Upper lobe of right lung (tissue), 1 donor: ENCODE measurements at regions not wholly inside any gene's neighbourhood (a gene's known extent, or its start where the extent isn't known, plus 50 kb on each side); places are given as distances from the start of the nearest gene placed in this dataset.

Source experiments
- ATAC-seq: fragments of 200-7000 bp; cut with Tn5 transposase; one replicate; pipeline ENCODE4 v1.9.1; 2020; ENCODE audit warnings: mild to moderate bottlenecking, moderate library complexity
- DNase-seq: peaks from one replicate; pipeline ENCODE4 v3.0.0-alpha.2; 2020
- H3K27ac ChIP-seq: fragments of 200-600 bp; one replicate; pipeline ENCODE4 v1.8.0; 2022
- H3K27me3 ChIP-seq: fragments of 200-600 bp; one replicate; pipeline ENCODE4 v1.8.0; 2022; ENCODE audit warnings: mild to moderate bottlenecking
- H3K36me3 ChIP-seq: fragments of 200-600 bp; one replicate; pipeline ENCODE4 v1.8.0; 2022
- H3K4me1 ChIP-seq: fragments of 200-600 bp; one replicate; pipeline ENCODE4 v1.8.0; 2022
- H3K4me3 ChIP-seq: fragments of 200-600 bp; one replicate; pipeline ENCODE4 v1.8.0; 2022; ENCODE audit warnings: mild to moderate bottlenecking
- H3K9me3 ChIP-seq: fragments of 200-600 bp; one replicate; pipeline ENCODE4 v1.8.0; 2022
- intact Hi-C: fragments of 100-400 bp; cut with DNase I; formaldehyde crosslinking; loops from one replicate; pipeline ENCODE4 v1.11.0; 2022
- TF ChIP-seq, protein P1 (sequence below): fragments of 200-600 bp; IDR thresholded peaks from one replicate; pipeline ENCODE4 v1.8.0; 2022; ENCODE audit warnings: antibody characterized with exemption
- donor health status: DM: no; HTN: yes; CAD: no; lungs with severe emphysema.

DNA sequence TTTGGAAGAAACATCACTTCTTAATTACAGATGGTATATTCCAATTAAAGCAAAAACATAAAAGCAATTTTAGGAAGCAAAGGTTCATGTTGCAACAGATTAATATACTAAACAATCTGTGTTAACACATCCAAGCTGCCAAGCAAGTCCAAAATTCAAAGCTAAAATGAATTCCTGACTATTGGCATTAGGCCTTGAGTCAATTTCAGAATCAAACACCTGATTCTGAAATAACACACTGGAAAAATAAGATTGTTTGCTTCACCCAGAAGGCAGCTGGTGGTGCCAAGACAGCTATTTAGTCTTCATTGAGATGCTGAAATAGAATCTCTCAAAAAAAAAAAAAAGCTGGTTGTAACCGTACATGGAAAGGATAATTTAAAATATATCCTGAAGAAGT, 465.6 kb downstream of the SOCS6 start:
- TF ChIP-seq, protein P1, sequence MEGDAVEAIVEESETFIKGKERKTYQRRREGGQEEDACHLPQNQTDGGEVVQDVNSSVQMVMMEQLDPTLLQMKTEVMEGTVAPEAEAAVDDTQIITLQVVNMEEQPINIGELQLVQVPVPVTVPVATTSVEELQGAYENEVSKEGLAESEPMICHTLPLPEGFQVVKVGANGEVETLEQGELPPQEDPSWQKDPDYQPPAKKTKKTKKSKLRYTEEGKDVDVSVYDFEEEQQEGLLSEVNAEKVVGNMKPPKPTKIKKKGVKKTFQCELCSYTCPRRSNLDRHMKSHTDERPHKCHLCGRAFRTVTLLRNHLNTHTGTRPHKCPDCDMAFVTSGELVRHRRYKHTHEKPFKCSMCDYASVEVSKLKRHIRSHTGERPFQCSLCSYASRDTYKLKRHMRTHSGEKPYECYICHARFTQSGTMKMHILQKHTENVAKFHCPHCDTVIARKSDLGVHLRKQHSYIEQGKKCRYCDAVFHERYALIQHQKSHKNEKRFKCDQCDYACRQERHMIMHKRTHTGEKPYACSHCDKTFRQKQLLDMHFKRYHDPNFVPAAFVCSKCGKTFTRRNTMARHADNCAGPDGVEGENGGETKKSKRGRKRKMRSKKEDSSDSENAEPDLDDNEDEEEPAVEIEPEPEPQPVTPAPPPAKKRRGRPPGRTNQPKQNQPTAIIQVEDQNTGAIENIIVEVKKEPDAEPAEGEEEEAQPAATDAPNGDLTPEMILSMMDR, result no peak
- ATAC-seq, result no peak
- no peaks in the 10 kb centered on the region for H3K9me3 ChIP-seq
- no peaks in the 10 kb centered on the region for H3K4me1 ChIP-seq
- no peak overlapping the region for H3K4me3 ChIP-seq
- H3K27ac ChIP-seq, result no peak overlapping the region
- intact Hi-C loops, result no loop called here
- no peaks in the 10 kb centered on the region for H3K36me3 ChIP-seq
- no peak for DNase-seq
- H3K27me3 ChIP-seq, result no peaks in the 10 kb centered on the region

DNA sequence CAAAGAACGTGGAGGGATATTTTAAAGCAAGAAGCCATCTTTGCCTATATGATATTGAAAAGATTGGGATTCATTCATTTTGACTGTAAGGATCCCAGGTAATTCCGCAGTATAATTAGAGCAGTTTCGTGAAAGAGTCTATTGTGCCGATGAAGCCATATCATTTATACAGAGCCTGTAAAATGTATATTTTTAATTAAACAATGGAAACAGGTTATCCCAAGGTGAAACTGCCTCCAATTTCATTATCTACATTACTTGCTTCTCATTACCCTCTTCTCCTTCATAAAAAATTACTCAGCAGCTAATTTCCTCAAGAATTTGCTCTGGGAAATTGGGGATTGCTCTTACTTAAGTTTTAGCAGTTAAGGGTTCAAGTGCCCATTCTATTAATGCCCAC, 444.1 kb downstream of the SOCS6 start:
- TF ChIP-seq, protein P1, result no peak
- H3K27ac ChIP-seq, result no peak overlapping the region
- intact Hi-C loops, result no loop called here
- no peak for ATAC-seq
- H3K36me3 ChIP-seq, result no peaks in the 10 kb centered on the region
- H3K4me1 ChIP-seq, result no peaks in the 10 kb centered on the region
- no peaks in the 10 kb centered on the region for H3K9me3 ChIP-seq
- no peaks in the 10 kb centered on the region for H3K27me3 ChIP-seq
- DNase-seq, result no peak
- no peak overlapping the region for H3K4me3 ChIP-seq

DNA sequence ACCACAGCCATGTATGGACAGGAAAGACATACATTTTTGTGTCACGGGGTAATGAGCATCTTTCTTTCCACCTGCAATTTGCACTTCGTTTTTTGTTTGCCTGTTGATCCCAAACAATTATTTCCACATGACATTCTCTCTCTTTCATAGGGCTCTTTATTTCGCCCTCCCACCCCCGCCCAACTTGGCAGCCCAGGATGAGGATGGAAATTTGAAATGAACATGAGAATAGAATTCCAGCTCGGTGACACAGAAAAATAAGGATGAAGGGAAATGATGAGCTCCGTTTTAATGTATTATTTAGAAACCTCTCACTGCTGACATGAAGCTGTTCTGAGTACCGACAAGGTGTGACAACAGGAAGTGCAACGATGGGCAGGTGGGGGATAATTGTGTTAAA, 443.3 kb downstream of the SOCS6 start:
- Histone ChIP-seq H3K4me3 (no peak overlapping the region), H3K36me3 (no peaks in the 10 kb centered on the region), H3K27me3 (no peaks in the 10 kb centered on the region), H3K27ac (no peak overlapping the region), H3K9me3 (no peaks in the 10 kb centered on the region), H3K4me1 (no peaks in the 10 kb centered on the region)
- no peak for ATAC-seq
- intact Hi-C loops, result no loop called here
- DNase-seq, result no peak
- TF ChIP-seq, protein P1, result no peak

DNA sequence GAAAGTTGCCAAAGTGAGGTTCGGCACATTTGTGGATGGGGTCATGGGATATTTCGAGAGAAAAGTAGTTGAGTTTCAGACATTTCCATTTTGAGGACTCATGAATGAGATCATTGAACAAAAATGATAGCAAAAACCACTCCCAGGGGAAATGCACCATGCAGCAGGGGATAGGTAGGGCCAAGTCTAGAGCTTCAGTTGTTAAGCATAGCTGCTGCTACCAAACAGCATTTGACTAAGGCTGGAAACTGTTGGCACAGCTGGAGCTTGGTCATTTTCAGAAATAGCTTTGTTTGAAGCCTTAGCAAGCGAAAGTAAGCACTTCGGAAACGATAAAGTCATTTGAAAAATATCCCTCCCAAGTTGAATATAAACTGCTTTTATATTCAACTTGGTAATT, 431.8 kb downstream of the SOCS6 start:
- no peak overlapping the region for H3K4me3 ChIP-seq
- no peaks in the 10 kb centered on the region for H3K36me3 ChIP-seq
- ATAC-seq (no peak), DNase-seq (no peak)
- H3K27me3 ChIP-seq, result no peaks in the 10 kb centered on the region
- H3K9me3 ChIP-seq, result no peaks in the 10 kb centered on the region
- no peaks in the 10 kb centered on the region for H3K4me1 ChIP-seq
- TF ChIP-seq, protein P1, result no peak
- H3K27ac ChIP-seq, result no peak overlapping the region
- intact Hi-C loops, result no loop called here

DNA sequence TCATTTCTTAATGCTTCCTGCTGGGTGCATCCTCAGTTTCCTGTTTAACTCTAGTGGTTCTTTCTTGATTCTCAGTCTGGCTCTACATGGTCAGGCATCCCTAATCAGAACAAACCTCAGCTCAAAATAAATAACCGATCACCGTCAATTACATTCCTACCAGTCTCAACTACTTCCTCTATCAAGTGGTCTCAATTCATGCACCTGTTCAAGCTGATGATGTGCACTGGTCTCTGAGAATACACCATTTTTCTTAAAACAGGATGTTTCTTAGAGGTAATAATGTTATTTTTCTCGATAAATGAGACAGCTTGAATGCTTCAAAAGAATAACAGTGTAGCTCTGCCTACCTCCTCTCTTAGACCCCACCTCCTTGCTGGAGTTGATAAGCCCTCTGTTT, 420.9 kb downstream of the SOCS6 start:
- Histone ChIP-seq H3K36me3 (no peaks in the 10 kb centered on the region), H3K9me3 (no peaks in the 10 kb centered on the region), H3K4me3 (no peak overlapping the region), H3K4me1 (no peaks in the 10 kb centered on the region), H3K27me3 (no peaks in the 10 kb centered on the region), H3K27ac (no peak overlapping the region)
- ATAC-seq, result no peak
- intact Hi-C loops, result no loop called here
- DNase-seq, result no peak
- TF ChIP-seq, protein P1, result no peak

DNA sequence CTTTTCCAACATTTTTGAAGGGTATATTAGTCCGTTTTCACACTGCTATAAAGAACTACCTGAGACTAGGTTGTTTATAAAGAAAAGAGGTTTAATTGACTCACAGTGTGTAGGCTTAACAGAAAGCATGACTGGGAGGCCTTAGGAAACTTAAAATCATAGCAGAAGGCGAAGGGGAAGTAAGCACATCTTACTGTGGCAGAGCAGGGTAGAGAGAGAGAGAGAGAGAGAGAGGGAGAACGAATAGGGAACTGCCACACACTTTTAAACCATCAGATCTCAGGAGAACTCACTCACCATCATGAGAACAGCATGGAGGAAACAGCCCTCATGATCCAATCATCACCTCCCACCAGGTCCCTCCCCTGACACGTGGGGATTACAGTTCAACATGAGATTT, 420.3 kb downstream of the SOCS6 start:
- Histone ChIP-seq H3K27me3 (no peaks in the 10 kb centered on the region), H3K4me1 (no peaks in the 10 kb centered on the region), H3K4me3 (no peak overlapping the region), H3K36me3 (no peaks in the 10 kb centered on the region), H3K9me3 (no peaks in the 10 kb centered on the region), H3K27ac (no peak overlapping the region)
- intact Hi-C loops, result no loop called here
- ATAC-seq (no peak), DNase-seq (no peak)
- TF ChIP-seq, protein P1, result no peak
